ENCODE measurements at regions not wholly inside any gene's neighbourhood (a gene's known extent, or its start where the extent isn't known, plus 50 kb on each side); places are given as distances from the start of the nearest gene placed in this dataset.

- Histone ChIP-seq H3K27me3 (ENCODE audit: insufficient read depth) (no peaks in the 10 kb centered on the region), H3F3A (replicated peaks; ENCODE audit: low read depth) (no peaks in the 10 kb centered on the region)
- no peak for DNase-seq (ENCODE audit: low spot score)
Measured at GRCh38 chr5:163135849-163136248, 301.5 kb upstream of the CCNG1 start.

More at GRCh38 chr5:163135849-163136248, 301.5 kb upstream of the CCNG1 start:
- no peak overlapping the region for H3K4me2 ChIP-seq
- H3K36me3 ChIP-seq (ENCODE audit: insufficient read depth), result no peaks in the 10 kb centered on the region
- Mint-ChIP-seq H3K4me3 (no peak overlapping the region), H3K36me3 (ENCODE audit: low read depth) (no peaks in the 10 kb centered on the region), H3K27me3 (ENCODE audit: insufficient read depth, low read depth, poor library complexity) (no peaks in the 10 kb centered on the region), H3K27ac (no peak overlapping the region), H3K4me1 (no peaks in the 10 kb centered on the region), H3K9me3 (no peaks in the 10 kb centered on the region)
- no peak overlapping the region for H3K27ac ChIP-seq (ENCODE audit: low read depth)
- no peak for ATAC-seq
- no peak overlapping the region for H3K4me3 ChIP-seq
- H2AFZ ChIP-seq, result no peak overlapping the region
- no peaks in the 10 kb centered on the region for H3K79me2 ChIP-seq (replicated peaks; ENCODE audit: insufficient read depth)
- TF ChIP-seq, protein P1, sequence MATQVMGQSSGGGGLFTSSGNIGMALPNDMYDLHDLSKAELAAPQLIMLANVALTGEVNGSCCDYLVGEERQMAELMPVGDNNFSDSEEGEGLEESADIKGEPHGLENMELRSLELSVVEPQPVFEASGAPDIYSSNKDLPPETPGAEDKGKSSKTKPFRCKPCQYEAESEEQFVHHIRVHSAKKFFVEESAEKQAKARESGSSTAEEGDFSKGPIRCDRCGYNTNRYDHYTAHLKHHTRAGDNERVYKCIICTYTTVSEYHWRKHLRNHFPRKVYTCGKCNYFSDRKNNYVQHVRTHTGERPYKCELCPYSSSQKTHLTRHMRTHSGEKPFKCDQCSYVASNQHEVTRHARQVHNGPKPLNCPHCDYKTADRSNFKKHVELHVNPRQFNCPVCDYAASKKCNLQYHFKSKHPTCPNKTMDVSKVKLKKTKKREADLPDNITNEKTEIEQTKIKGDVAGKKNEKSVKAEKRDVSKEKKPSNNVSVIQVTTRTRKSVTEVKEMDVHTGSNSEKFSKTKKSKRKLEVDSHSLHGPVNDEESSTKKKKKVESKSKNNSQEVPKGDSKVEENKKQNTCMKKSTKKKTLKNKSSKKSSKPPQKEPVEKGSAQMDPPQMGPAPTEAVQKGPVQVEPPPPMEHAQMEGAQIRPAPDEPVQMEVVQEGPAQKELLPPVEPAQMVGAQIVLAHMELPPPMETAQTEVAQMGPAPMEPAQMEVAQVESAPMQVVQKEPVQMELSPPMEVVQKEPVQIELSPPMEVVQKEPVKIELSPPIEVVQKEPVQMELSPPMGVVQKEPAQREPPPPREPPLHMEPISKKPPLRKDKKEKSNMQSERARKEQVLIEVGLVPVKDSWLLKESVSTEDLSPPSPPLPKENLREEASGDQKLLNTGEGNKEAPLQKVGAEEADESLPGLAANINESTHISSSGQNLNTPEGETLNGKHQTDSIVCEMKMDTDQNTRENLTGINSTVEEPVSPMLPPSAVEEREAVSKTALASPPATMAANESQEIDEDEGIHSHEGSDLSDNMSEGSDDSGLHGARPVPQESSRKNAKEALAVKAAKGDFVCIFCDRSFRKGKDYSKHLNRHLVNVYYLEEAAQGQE (IDR thresholded peaks at IDR 0.05; ENCODE audit: unreplicated experiment), result no peak
- no peak for TF ChIP-seq JUNB (IDR thresholded peaks at IDR 0.05; ENCODE audit: unreplicated experiment)
- TF ChIP-seq STAT1 (IDR thresholded peaks at IDR 0.05; ENCODE audit: unreplicated experiment), result no peak
- TF ChIP-seq EZH2phosphoT487 (IDR thresholded peaks at IDR 0.05; ENCODE audit: unreplicated experiment), result no peak
- TF ChIP-seq CTCF (conservative IDR thresholded peaks at IDR 0.05; ENCODE audit: low read depth in 2 of 2), result no peak
- no peak for TF ChIP-seq POLR2AphosphoS5 (IDR thresholded peaks at IDR 0.05; ENCODE audit: low read depth)
- TF ChIP-seq CREB1 (CRISPR knock-in tag; IDR thresholded peaks at IDR 0.05; ENCODE audit: low read depth), result no peak
- TF ChIP-seq ETS1 (IDR thresholded peaks at IDR 0.05), result no peak
- no peak for TF ChIP-seq ZNF114 (CRISPR knock-in tag; IDR thresholded peaks at IDR 0.05)
- no peak for TF ChIP-seq ZNF331 (CRISPR knock-in tag; IDR thresholded peaks at IDR 0.05; ENCODE audit: low read depth)
- H3K4me1 ChIP-seq (ENCODE audit: insufficient read depth), result no peaks in the 10 kb centered on the region
- H4K20me1 ChIP-seq (replicated peaks; ENCODE audit: insufficient read depth), result no peaks in the 10 kb centered on the region
- H3K9me2 ChIP-seq (ENCODE audit: insufficient read depth), result no peaks in the 10 kb centered on the region; the same call in 1 of the 2 replicates

Measured in GM23338 (cell line).